ENCODE measurements at regions not wholly inside any gene's neighbourhood (a gene's known extent, or its start where the extent isn't known, plus 50 kb on each side); places are given as distances from the start of the nearest gene placed in this dataset.
"Not testable (repeated sequence)": the region's sequence is repeated elsewhere in the genome, so short reads cannot be mapped to it uniquely, and the experiment has no call there.

DNA sequence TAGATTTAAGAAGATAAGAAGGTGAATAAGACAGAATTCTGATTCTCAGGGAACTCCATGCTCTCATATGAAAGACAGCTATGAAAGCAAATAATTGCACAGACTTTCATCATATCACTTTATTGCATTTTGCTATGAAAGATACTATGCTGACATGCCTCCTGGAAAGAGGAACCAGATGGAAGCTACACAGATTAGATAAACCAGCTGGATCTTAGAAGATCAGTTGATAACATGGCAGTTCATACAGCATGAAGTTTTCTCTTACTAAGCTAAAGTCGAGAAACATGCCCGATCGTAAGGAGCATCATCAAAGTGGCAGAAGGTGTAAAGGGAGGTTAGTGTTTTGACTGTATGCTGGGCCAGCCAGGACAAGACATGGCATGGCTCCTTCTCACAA lies 112.5 kb upstream of the DPP6 start:
- no peak for DNase-seq (ENCODE audit: low read depth in 3 of 3)

DNA sequence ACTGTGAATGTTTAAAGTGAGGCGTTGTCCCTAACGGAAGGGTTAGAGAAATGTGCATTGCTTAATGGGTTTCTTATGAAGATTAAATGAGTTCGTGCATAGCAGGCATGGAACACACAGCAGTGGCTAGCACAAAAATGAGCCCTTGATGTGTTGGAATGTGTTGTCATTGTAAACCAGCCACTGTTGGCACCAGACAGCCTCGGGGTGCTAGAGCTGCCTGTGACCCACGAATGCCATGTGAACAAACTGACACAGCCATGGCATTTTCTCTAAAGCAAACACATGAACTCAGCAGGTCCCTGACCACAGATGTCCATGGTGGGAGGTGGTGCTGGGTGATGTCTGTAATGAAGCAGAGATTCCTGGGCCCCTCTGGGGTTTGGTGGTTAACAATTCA lies 111.1 kb upstream of the DPP6 start:
- DNase-seq (ENCODE audit: low read depth in 3 of 3): no peak

- DNase-seq (ENCODE audit: low read depth in 3 of 3): no peak
Observed at GRCh38 chr7:153942036-153942435, 110.2 kb upstream of the DPP6 start.

GRCh38 chr7:153943457-153943856 lies 108.7 kb upstream of the DPP6 start:
- DNase-seq (ENCODE audit: low read depth in 3 of 3): no peak

- no peak for DNase-seq (ENCODE audit: low read depth in 3 of 3)
Observed at GRCh38 chr7:153943861-153944260, 108.3 kb upstream of the DPP6 start.

DNA sequence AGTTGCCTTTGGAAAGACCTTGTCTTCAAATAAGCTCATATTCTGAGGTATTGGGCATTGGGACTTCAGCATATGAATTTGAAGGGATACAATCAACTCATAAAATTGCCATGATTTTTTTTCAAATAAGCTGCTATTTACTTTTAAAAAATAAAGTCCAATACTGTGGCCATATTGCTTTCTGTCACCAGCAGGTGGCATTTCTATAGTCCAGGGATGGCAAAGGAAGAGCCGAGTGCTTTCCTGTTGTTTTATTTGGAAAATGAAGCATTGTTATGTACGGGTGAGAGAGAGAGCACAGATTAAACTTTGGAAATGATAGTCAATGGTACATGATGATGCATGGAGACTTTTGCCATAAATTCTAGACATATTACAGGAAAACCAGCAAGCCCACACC lies 104.1 kb upstream of the DPP6 start:
- DNase-seq (ENCODE audit: low read depth in 3 of 3): no peak

DNA sequence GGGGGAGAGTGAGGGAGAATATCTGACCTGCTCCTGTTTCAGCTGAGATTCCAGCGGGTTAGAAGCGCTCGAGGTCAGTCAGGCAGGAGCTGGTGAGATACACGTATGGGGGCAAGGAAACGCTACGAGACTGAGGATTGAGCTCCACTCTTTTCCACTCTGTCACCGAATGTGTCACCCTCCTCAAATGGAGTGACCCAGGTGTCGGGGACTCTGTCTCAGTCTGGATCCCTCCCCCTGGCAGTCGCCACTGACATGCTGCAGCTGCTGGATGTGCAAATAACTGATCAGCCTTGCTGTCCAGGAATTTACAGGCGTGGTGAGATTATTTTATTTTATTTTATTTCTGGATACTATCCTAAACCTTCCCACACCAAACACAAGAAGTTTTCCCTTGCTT lies 100.9 kb upstream of the DPP6 start:
- DNase-seq (ENCODE audit: low read depth in 3 of 3): no peak

DNA sequence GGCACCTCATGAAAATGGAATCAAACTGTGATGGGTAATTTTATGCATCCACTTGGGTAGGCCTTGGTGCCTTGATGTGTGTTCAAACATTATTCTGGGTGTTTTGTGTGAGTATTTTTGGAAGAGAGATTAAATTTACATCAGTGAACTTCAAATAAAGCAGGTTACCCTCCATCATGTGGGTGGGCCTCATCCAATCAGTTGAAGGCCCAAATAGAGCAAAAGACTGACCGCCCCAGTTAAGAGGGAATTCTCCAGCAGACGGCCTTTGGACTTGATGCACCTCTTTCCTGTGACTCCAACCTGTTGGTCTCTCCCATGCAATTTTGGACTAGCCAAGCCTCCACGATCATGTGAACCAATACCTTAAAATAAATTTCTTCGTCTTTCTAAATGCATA lies 97.7 kb upstream of the DPP6 start:
- no peak for DNase-seq (ENCODE audit: low read depth in 3 of 3)

GRCh38 chr7:153957677-153958076 lies 94.5 kb upstream of the DPP6 start:
- not testable (repeated sequence) for DNase-seq (ENCODE audit: low read depth in 3 of 3)

GRCh38 chr7:153958381-153958780 lies 93.8 kb upstream of the DPP6 start:
- not testable (repeated sequence) for DNase-seq (ENCODE audit: low read depth in 3 of 3)

- DNase-seq (ENCODE audit: low read depth in 3 of 3): not testable (repeated sequence)
Observed at GRCh38 chr7:153958789-153959188, 93.4 kb upstream of the DPP6 start.

- DNase-seq (ENCODE audit: low read depth in 3 of 3): not testable (repeated sequence)
Observed at GRCh38 chr7:153964481-153965112, 87.6 kb upstream of the DPP6 start.

- DNase-seq (ENCODE audit: low read depth in 3 of 3): not testable (repeated sequence)
Observed at GRCh38 chr7:153969016-153969415, 83.2 kb upstream of the DPP6 start.

DNA sequence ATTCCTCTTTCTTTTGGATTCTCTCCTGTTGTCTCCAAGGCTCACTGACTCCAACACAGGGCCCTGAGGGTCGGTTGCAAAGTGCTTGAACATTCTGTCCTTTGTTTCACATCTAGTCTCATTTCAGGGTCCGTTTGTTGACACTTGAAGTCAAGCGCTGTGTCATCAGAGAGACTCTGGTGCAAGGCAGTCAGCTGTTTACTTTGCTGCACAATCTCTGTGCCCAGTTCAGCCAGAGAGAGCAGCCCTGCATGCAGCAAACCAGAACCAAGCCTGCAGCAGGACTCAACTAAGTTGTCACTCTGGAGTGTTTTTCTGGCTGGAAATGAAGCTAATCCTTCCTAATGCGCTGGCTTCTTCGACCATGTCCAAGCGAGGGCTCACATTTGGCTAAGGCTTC lies 77.6 kb upstream of the DPP6 start:
- not testable (repeated sequence) for DNase-seq (ENCODE audit: low read depth in 3 of 3)

GRCh38 chr7:153976745-153977144 lies 75.5 kb upstream of the DPP6 start:
- DNase-seq (ENCODE audit: low read depth in 3 of 3): not testable (repeated sequence)

DNA sequence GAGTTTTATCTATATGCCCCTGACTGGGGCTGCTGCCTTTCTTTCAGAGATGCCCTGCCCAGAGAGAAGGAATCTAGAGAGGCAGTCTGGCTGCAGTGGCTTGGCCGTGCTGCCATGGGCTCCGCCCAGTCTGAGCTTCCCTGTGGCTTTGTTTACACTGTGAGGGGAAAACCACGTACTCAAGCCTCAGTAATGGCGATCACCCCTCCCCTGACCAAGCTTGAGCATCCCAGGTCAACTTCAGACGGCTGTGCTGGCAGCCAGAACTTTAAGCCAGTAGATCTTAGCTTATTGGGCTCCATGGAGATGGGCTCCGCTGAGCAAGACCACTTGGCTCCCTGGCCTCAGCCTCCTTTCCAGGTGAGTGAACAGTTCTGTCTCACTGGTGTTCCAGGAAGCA lies 69.0 kb upstream of the DPP6 start:
- DNase-seq (ENCODE audit: low read depth in 3 of 3): not testable (repeated sequence)

GRCh38 chr7:153989066-153989627 lies 63.1 kb upstream of the DPP6 start:
- not testable (repeated sequence) for DNase-seq (ENCODE audit: low read depth in 3 of 3)

- DNase-seq (ENCODE audit: low read depth in 3 of 3): not testable (repeated sequence)
Observed at GRCh38 chr7:153989742-153990425, 62.3 kb upstream of the DPP6 start.

DNA sequence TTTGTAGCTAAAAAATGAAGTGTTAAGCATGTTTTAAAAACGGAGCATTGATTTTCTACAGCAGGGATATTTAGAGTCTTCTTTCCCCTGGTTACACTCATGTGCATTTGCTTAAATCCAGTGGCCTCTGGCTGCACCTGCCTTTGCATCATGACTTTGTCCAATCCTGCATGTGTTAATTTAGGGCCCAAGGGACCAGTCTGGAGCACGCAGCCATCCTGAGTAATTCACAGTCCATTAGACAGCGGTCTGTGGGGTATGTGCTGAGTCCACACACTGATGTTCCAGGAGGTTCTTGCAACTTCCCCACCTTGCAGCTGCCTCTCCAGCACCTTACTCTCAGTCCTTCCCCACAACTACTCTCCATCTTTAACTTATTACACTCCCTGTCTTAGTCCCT lies 60.7 kb upstream of the DPP6 start:
- not testable (repeated sequence) for DNase-seq (ENCODE audit: low read depth in 3 of 3)

DNA sequence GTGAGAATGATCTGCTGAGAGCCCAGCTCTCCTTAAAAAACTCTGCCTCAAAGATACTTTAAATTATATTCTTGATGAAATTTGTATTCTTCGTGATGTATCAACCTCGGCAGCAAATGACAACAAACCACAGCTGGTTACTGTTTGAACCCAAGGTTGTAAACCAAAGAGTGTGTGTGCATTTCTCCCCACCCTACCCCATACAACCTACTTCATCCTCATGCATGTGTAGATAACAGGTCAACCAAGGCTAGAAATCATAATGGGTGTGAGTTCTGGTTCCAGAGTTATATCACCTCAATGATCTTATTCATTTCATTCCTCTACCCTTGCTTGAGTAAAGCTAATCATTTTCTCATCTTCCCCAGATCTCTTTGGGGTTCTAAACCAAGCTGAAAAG lies 58.8 kb upstream of the DPP6 start:
- DNase-seq (ENCODE audit: low read depth in 3 of 3): not testable (repeated sequence)

DNA sequence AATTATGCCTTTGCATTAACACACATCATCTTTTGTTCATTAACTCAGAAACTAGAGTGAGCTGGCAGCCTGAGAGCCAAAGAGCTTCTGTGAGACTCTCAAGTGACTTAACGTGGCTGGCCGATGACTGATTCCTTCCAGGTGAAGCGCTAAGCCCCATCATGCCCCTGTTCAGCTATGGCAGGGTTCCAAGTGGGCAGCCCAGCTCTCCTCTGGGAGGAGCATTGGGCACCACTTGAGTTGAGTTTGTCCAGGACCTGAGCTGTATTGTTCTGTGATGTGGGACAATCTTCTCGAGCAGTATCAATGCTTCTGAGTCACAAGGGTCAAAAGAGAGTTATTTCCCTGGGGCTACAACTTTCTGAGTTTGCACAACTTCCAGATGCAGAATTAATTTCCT lies 53.3 kb upstream of the DPP6 start:
- DNase-seq (ENCODE audit: low read depth in 3 of 3): not testable (repeated sequence)

Measured in stimulated activated CD4-positive, alpha-beta T cell treated with anti-CD3 and anti-CD28 coated beads, TNF-alpha, amount 100 ng/mL, for 24 hours (primary cell).